H1 (cell line): ENCODE measurements at regions not wholly inside any gene's neighbourhood (a gene's known extent, or its start where the extent isn't known, plus 50 kb on each side); places are given as distances from the start of the nearest gene placed in this dataset.

Experiments
- CEBPB ChIP-seq: IDR thresholded peaks from 2 replicates; pipeline ENCODE4 v1.6.1; 2012; ENCODE audit warnings: low read depth, low read length
- CHD1 ChIP-seq: IDR thresholded peaks from 2 replicates; pipeline ENCODE4 v1.6.1; 2012; ENCODE audit warnings: low read depth, low read length, improper control_type of control experiment
- CREB1 ChIP-seq: IDR thresholded peaks from 2 replicates; pipeline ENCODE4 v1.6.1; 2012; ENCODE audit warnings: inconsistent platforms
- CTCF ChIP-seq, 3 experiments: IDR thresholded peaks; 1 replicate in 2 of 3; 2 replicates in 1 of 3; pipeline versions ENCODE4 v1.5.1 to v1.6.1; 2011; ENCODE audit warnings: low read length in 3 of 3, mild to moderate bottlenecking in 3 of 3, inconsistent platforms in 2 of 3, low read depth in 1 of 3, moderate library complexity in 1 of 3; ENCODE audit not compliant: insufficient read depth in 1 of 3; ENCODE audit errors: control extremely low read depth in 1 of 3
- EP300 ChIP-seq, 2 experiments: IDR thresholded peaks; 1 replicate in 1 of 2; 2 replicates in 1 of 2; pipeline ENCODE4 v1.6.1; 2011 to 2012; ENCODE audit warnings: low read depth in 2 of 2, low read length in 2 of 2, mild to moderate bottlenecking in 2 of 2, borderline replicate concordance in 1 of 2, inconsistent platforms in 1 of 2, moderate library complexity in 1 of 2
- EZH2 ChIP-seq: fragments of 200-600 bp; sonication (generic); IDR thresholded peaks from 2 replicates; pipeline ENCODE4 v1.7.1; 2012; ENCODE audit warnings: low read depth, mild to moderate bottlenecking, moderate library complexity, low read length, inconsistent platforms; ENCODE audit not compliant: severe bottlenecking
- POLR2A ChIP-seq, 2 experiments: IDR thresholded peaks; 1 replicate in 1 of 2; 2 replicates in 1 of 2; pipeline ENCODE4 v1.6.1; 2011; ENCODE audit warnings: low read depth in 2 of 2, low read length in 2 of 2, mild to moderate bottlenecking in 2 of 2; ENCODE audit errors: control extremely low read depth in 1 of 2
- POLR2AphosphoS5 ChIP-seq: IDR thresholded peaks from 2 replicates; pipeline ENCODE4 v1.6.1; 2011; ENCODE audit warnings: low read depth, low read length
- RXRA ChIP-seq: IDR thresholded peaks from 2 replicates; pipeline ENCODE4 v1.6.1; 2011; ENCODE audit warnings: low read depth, mild to moderate bottlenecking, low read length, moderate library complexity; ENCODE audit not compliant: insufficient read depth
- SAP30 ChIP-seq: fragments of 300-600 bp; sonication (generic); IDR thresholded peaks from 2 replicates; pipeline ENCODE4 v1.7.1; 2012; ENCODE audit warnings: low read length, moderate library complexity, mild to moderate bottlenecking, inconsistent platforms; ENCODE audit not compliant: insufficient read depth, insufficient replicate concordance
- SP1 ChIP-seq: IDR thresholded peaks from 2 replicates; pipeline ENCODE4 v1.6.1; 2011; ENCODE audit warnings: low read depth, low read length
- TCF12 ChIP-seq: IDR thresholded peaks from 2 replicates; pipeline ENCODE4 v1.6.1; 2011; ENCODE audit warnings: low read depth, mild to moderate bottlenecking, low read length
- YY1 ChIP-seq: IDR thresholded peaks from 2 replicates; pipeline ENCODE4 v1.6.1; 2011; ENCODE audit warnings: low read depth, mild to moderate bottlenecking, low read length

- TF ChIP-seq POLR2AphosphoS5 (no peak), CHD1 (no peak), CREB1 (no peak), CTCF (IDR thresholded peaks at IDR 0.05; ENCODE audit: control extremely low read depth in 1 of 3, insufficient read depth in 1 of 3, low read depth in 1 of 3, low read length in 3 of 3) (no peak), TCF12 (no peak), POLR2A (IDR thresholded peaks at IDR 0.05; ENCODE audit: control extremely low read depth in 1 of 2, low read depth in 2 of 2, low read length in 2 of 2) (no peak), RXRA (no peak), CEBPB (no peak), SAP30 (no peak), SP1 (no peak), EP300 (IDR thresholded peaks at IDR 0.05; ENCODE audit: borderline replicate concordance in 1 of 2, low read depth in 2 of 2, low read length in 2 of 2) (no peak), YY1 (no peak), EZH2 (no peak)
Measured at GRCh38 chr1:209383907-209384709, 199.4 kb upstream of the CAMK1G start.
